ENCODE measurements at regions not wholly inside any gene's neighbourhood (a gene's known extent, or its start where the extent isn't known, plus 50 kb on each side); places are given as distances from the start of the nearest gene placed in this dataset.

- no peak for DNase-seq (ENCODE audit: extremely low spot score)
- TF ChIP-seq CTBP1 (IDR thresholded peaks at IDR 0.05; ENCODE audit: borderline replicate concordance) (no peak), SUZ12 (IDR thresholded peaks at IDR 0.05) (no peak), L3MBTL2 (conservative IDR thresholded peaks at IDR 0.05) (no peak), ZNF384 (IDR thresholded peaks at IDR 0.05) (no peak), BHLHE40 (IDR thresholded peaks at IDR 0.05; ENCODE audit: borderline replicate concordance) (no peak), LEF1 (IDR thresholded peaks at IDR 0.05; ENCODE audit: borderline replicate concordance) (no peak), TARDBP (IDR thresholded peaks at IDR 0.05) (no peak), FOXA1 (IDR thresholded peaks at IDR 0.05) (no peak)
- ChIA-PET CTCF (no interaction called here), POLR2A (no interaction called here)
Observed at GRCh38 chr14:83814896-83815295, 1715.0 kb upstream of the FLRT2 start.

DNA sequence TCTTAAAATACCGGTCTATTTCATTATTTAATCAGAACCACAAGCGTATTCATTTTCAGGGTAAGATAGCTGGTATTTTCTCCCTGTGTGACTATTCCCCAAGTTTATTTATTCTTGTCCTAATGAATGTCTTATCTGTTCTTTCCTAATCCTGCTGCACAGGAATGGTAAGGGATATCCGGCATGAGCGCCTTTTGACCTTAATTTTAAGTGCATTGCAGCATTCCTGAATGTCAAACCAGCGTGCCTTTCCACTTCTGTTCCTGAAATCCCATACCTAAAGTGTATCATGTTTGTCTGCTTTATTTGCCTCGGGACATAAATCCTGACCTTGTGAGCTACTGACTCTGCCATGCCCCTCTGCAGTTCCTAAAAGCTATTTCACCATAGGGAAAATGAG lies 1713.2 kb upstream of the FLRT2 start:
- POLR2A ChIA-PET, result no interaction called here
- CTCF ChIA-PET, result no interaction called here
- no peak for TF ChIP-seq TARDBP (IDR thresholded peaks at IDR 0.05)
- no peak for TF ChIP-seq HDGF (IDR thresholded peaks at IDR 0.05; ENCODE audit: borderline replicate concordance)
- TF ChIP-seq NFRKB (IDR thresholded peaks at IDR 0.05), result no peak
- no peak for TF ChIP-seq BHLHE40 (IDR thresholded peaks at IDR 0.05; ENCODE audit: borderline replicate concordance)
- no peak for TF ChIP-seq FOXM1 (IDR thresholded peaks at IDR 0.05; ENCODE audit: borderline replicate concordance)
- no peak for TF ChIP-seq ARNT (IDR thresholded peaks at IDR 0.05)
- no peak for TF ChIP-seq SUZ12 (IDR thresholded peaks at IDR 0.05)
- peak; percentile 3 for DNase-seq (ENCODE audit: extremely low spot score)

- DNase-seq (ENCODE audit: extremely low spot score), result no peak
- ChIA-PET POLR2A (no interaction called here), CTCF (no interaction called here)
- TF ChIP-seq ELF4 (IDR thresholded peaks at IDR 0.05), result no peak
- TF ChIP-seq SUZ12 (IDR thresholded peaks at IDR 0.05), result no peak
Observed at GRCh38 chr14:83825843-83826242, 1704.1 kb upstream of the FLRT2 start.

DNA sequence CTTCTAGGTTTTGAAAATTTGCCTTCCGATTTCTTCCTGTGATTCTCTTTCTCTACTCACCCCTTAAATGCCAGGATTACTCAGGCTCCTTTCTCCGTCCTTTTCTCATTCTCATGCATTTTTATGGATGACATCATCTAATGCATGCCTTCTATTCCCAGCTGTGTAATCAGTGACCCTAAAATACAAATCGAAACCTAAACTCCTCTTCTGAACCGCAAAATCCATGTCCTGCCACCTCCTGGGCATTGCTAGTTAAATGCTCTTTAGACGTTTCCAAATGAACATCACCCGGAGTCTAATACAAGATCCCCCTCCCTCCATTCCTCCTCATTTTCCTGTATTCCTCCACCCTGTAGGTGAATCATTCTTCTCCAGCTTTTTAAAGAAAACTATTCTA lies 1703.1 kb upstream of the FLRT2 start:
- no peak for DNase-seq (ENCODE audit: extremely low spot score)
- TF ChIP-seq L3MBTL2 (conservative IDR thresholded peaks at IDR 0.05) (no peak), BHLHE40 (IDR thresholded peaks at IDR 0.05; ENCODE audit: borderline replicate concordance) (no peak), FOXM1 (IDR thresholded peaks at IDR 0.05; ENCODE audit: borderline replicate concordance) (no peak), SUZ12 (IDR thresholded peaks at IDR 0.05) (no peak), SP1 (IDR thresholded peaks at IDR 0.05) (no peak), ZNF384 (IDR thresholded peaks at IDR 0.05) (no peak), FOXK2 (IDR thresholded peaks at IDR 0.05) (no peak), ARNT (IDR thresholded peaks at IDR 0.05) (no peak), TARDBP (IDR thresholded peaks at IDR 0.05) (no peak), HDGF (IDR thresholded peaks at IDR 0.05; ENCODE audit: borderline replicate concordance) (no peak), LEF1 (IDR thresholded peaks at IDR 0.05; ENCODE audit: borderline replicate concordance) (no peak)
- ChIA-PET CTCF (interaction anchor here (0.5 kb wide), 1 partner anchor 170 kb away, joined by 5 read pairs; no protein-coding TSS in a partner anchor), POLR2A (no interaction called here)

- ChIA-PET POLR2A (no interaction called here), CTCF (interaction anchor here (0.5 kb wide), 1 partner anchor 169 kb away, joined by 5 read pairs; no protein-coding TSS in a partner anchor)
- TF ChIP-seq, protein P1, sequence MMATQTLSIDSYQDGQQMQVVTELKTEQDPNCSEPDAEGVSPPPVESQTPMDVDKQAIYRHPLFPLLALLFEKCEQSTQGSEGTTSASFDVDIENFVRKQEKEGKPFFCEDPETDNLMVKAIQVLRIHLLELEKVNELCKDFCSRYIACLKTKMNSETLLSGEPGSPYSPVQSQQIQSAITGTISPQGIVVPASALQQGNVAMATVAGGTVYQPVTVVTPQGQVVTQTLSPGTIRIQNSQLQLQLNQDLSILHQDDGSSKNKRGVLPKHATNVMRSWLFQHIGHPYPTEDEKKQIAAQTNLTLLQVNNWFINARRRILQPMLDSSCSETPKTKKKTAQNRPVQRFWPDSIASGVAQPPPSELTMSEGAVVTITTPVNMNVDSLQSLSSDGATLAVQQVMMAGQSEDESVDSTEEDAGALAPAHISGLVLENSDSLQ (IDR thresholded peaks at IDR 0.05), result no peak
- TF ChIP-seq ZNF384 (IDR thresholded peaks at IDR 0.05) (no peak), TARDBP (IDR thresholded peaks at IDR 0.05) (no peak), FOXA1 (IDR thresholded peaks at IDR 0.05) (no peak), ELF4 (IDR thresholded peaks at IDR 0.05) (no peak), ARNT (IDR thresholded peaks at IDR 0.05) (no peak), BHLHE40 (IDR thresholded peaks at IDR 0.05; ENCODE audit: borderline replicate concordance) (no peak), SP1 (IDR thresholded peaks at IDR 0.05) (no peak), CTBP1 (IDR thresholded peaks at IDR 0.05; ENCODE audit: borderline replicate concordance) (no peak), NFRKB (IDR thresholded peaks at IDR 0.05) (no peak), HDGF (IDR thresholded peaks at IDR 0.05; ENCODE audit: borderline replicate concordance) (no peak), FOXM1 (IDR thresholded peaks at IDR 0.05; ENCODE audit: borderline replicate concordance) (no peak), LEF1 (IDR thresholded peaks at IDR 0.05; ENCODE audit: borderline replicate concordance) (no peak)
- no peak for DNase-seq (ENCODE audit: extremely low spot score)
Observed at GRCh38 chr14:83827383-83827782, 1702.6 kb upstream of the FLRT2 start.

DNA sequence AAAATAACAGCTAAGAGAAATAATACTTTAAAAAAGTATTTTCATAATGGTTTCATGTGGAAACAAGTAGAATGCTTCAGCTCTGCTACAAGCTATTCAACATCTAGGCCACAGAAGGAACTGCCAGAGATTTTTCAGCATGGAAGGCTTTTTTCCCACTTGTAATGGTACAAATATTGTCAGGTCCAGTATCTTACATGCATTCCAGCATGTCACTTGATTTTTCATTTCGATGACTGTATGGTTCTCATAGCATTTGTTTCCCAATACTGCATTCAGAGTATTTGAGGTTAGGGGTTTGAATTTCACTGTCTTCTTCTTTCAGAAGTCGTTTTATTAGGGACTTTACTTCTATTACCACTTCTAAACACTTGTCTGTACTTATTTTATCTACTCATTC lies 1701.5 kb upstream of the FLRT2 start:
- DNase-seq (ENCODE audit: extremely low spot score), result no peak
- ChIA-PET CTCF (no interaction called here), POLR2A (no interaction called here)
- TF ChIP-seq ZNF384 (IDR thresholded peaks at IDR 0.05), result no peak
- TF ChIP-seq FOXA1 (IDR thresholded peaks at IDR 0.05), result no peak
- no peak for TF ChIP-seq L3MBTL2 (conservative IDR thresholded peaks at IDR 0.05)
- no peak for TF ChIP-seq NFRKB (IDR thresholded peaks at IDR 0.05)
- TF ChIP-seq HDGF (IDR thresholded peaks at IDR 0.05; ENCODE audit: borderline replicate concordance), result no peak

- ChIA-PET CTCF (no interaction called here), POLR2A (no interaction called here)
- no peak for DNase-seq (ENCODE audit: extremely low spot score)
- TF ChIP-seq LEF1 (IDR thresholded peaks at IDR 0.05; ENCODE audit: borderline replicate concordance) (no peak), L3MBTL2 (conservative IDR thresholded peaks at IDR 0.05) (no peak)
Observed at GRCh38 chr14:83830316-83830715, 1699.6 kb upstream of the FLRT2 start.

DNA sequence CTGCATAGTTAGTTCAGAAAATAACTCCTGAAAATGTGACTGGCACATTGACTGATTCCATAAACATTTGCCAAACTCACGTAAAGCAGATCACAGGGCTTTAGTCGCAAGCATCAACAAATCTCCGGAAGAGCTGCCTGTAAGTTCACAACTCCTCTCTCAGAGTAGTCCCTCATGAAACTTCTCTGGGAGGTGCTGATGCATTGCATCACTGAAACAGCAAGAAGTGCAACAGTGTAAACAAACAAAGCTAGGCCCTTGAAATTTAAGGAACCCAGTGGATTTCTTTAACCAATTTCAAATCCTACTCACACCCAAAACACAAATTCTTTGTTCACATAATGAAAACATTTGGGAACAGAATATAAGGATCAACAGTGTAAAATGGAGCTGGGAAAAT lies 1691.7 kb upstream of the FLRT2 start:
- CTCF ChIA-PET, result no interaction called here
- DNase-seq (ENCODE audit: extremely low spot score), result no peak
- POLR2A ChIA-PET, result no interaction called here
- TF ChIP-seq NFRKB (IDR thresholded peaks at IDR 0.05) (no peak), ELF4 (IDR thresholded peaks at IDR 0.05) (no peak), BHLHE40 (IDR thresholded peaks at IDR 0.05; ENCODE audit: borderline replicate concordance) (no peak), ARNT (IDR thresholded peaks at IDR 0.05) (no peak), FOXK2 (IDR thresholded peaks at IDR 0.05) (no peak), FOXA1 (IDR thresholded peaks at IDR 0.05) (no peak), FOXM1 (IDR thresholded peaks at IDR 0.05; ENCODE audit: borderline replicate concordance) (no peak), L3MBTL2 (conservative IDR thresholded peaks at IDR 0.05) (no peak), LEF1 (IDR thresholded peaks at IDR 0.05; ENCODE audit: borderline replicate concordance) (no peak), SUZ12 (IDR thresholded peaks at IDR 0.05) (no peak), TARDBP (IDR thresholded peaks at IDR 0.05) (no peak), SP1 (IDR thresholded peaks at IDR 0.05) (no peak), HDGF (IDR thresholded peaks at IDR 0.05; ENCODE audit: borderline replicate concordance) (no peak), ZNF384 (IDR thresholded peaks at IDR 0.05) (no peak), CTBP1 (IDR thresholded peaks at IDR 0.05; ENCODE audit: borderline replicate concordance) (no peak)
- TF ChIP-seq, protein P1 (IDR thresholded peaks at IDR 0.05), result no peak
